Gastrocnemius medialis (tissue), 4 donors: ENCODE measurements at regions not wholly inside any gene's neighbourhood (a gene's known extent, or its start where the extent isn't known, plus 50 kb on each side); places are given as distances from the start of the nearest gene placed in this dataset.

ENCODE experiments used
- POLR2A ChIP-seq, 2 donors: fragments of 450-650 bp; IDR thresholded peaks; one replicate each; pipeline ENCODE4 v1.6.1; 2017; ENCODE audit warnings: antibody characterized with exemption in 2 of 2, mild to moderate bottlenecking in 2 of 2, moderate library complexity in 2 of 2
- TF ChIP-seq, protein P1 (sequence below), 5 experiments: fragments of 450-650 bp in 3 of 5; fragments of 200-600 bp in 2 of 5; sonication (generic) in 2 of 5; IDR thresholded peaks in 4 of 5; conservative IDR thresholded peaks in 1 of 5; 1 replicate in 4 of 5; 2 replicates in 1 of 5; pipeline ENCODE4 v1.5.1; 2016 to 2019; ENCODE audit warnings: antibody characterized with exemption in 5 of 5, mild to moderate bottlenecking in 3 of 5, moderate library complexity in 3 of 5

DNA sequence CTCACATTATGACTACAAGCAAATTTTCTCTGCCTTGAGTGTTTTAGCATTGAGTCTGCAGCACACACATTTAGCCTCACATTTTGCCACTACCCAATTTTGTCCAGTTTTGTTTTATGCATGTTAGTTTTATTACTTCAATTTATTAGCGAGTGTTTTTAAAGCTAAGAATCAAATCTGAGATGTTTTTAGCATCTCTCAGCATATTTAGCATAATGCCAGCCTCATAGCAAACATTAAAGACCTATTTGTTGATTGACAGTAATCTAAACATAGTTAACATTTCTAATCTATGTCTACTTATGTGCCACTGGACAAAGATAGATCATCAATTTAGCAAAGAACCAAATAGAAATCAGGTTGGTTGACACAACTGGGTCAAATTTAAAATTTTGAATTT, 94.1 kb upstream of the NXPH2 start:
- TF ChIP-seq, protein P1, sequence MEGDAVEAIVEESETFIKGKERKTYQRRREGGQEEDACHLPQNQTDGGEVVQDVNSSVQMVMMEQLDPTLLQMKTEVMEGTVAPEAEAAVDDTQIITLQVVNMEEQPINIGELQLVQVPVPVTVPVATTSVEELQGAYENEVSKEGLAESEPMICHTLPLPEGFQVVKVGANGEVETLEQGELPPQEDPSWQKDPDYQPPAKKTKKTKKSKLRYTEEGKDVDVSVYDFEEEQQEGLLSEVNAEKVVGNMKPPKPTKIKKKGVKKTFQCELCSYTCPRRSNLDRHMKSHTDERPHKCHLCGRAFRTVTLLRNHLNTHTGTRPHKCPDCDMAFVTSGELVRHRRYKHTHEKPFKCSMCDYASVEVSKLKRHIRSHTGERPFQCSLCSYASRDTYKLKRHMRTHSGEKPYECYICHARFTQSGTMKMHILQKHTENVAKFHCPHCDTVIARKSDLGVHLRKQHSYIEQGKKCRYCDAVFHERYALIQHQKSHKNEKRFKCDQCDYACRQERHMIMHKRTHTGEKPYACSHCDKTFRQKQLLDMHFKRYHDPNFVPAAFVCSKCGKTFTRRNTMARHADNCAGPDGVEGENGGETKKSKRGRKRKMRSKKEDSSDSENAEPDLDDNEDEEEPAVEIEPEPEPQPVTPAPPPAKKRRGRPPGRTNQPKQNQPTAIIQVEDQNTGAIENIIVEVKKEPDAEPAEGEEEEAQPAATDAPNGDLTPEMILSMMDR (IDR thresholded peaks at IDR 0.05 in 4 of 5, conservative IDR thresholded peaks at IDR 0.05 in 1 of 5) = no peak
- TF ChIP-seq POLR2A (IDR thresholded peaks at IDR 0.05) = no peak
